Prostate gland (tissue), 2 donors: ENCODE measurements at regions not wholly inside any gene's neighbourhood (a gene's known extent, or its start where the extent isn't known, plus 50 kb on each side); places are given as distances from the start of the nearest gene placed in this dataset.

Source experiments
- CTCF ChIP-seq, 4 experiments: fragments of 200-600 bp in 2 of 4; fragments of 450-650 bp in 2 of 4; sonication (generic) in 2 of 4; IDR thresholded peaks; 1 replicate in 3 of 4; 2 replicates in 1 of 4; pipeline ENCODE4 v1.5.1; 2016 to 2019; ENCODE audit warnings: antibody characterized with exemption in 4 of 4, mild to moderate bottlenecking in 2 of 4, moderate library complexity in 2 of 4
- POLR2A ChIP-seq: fragments of 450-650 bp; IDR thresholded peaks from one replicate; pipeline ENCODE4 v1.6.1; 2016; ENCODE audit warnings: antibody characterized with exemption, mild to moderate bottlenecking
- POLR2AphosphoS5 ChIP-seq: sonication (generic); formaldehyde crosslinking; IDR thresholded peaks from one replicate; pipeline ENCODE4 v1.6.1; 2017; ENCODE audit warnings: antibody characterized with exemption

GRCh38 chr4:4788573-4788972 is 70.9 kb upstream of the MSX1 start:
- TF ChIP-seq POLR2A (no peak), CTCF (IDR thresholded peaks at IDR 0.05) (no peak), POLR2AphosphoS5 (no peak)
